HG02623 (cell line): ENCODE measurements at regions not wholly inside any gene's neighbourhood (a gene's known extent, or its start where the extent isn't known, plus 50 kb on each side); places are given as distances from the start of the nearest gene placed in this dataset.

ENCODE experiments used
- ATAC-seq: cut with Tn5 transposase; IDR thresholded peaks from one replicate; pipeline ENCODE4 v1.9.1; 2021; ENCODE audit warnings: moderate library complexity; ENCODE audit not compliant: unreplicated experiment

DNA sequence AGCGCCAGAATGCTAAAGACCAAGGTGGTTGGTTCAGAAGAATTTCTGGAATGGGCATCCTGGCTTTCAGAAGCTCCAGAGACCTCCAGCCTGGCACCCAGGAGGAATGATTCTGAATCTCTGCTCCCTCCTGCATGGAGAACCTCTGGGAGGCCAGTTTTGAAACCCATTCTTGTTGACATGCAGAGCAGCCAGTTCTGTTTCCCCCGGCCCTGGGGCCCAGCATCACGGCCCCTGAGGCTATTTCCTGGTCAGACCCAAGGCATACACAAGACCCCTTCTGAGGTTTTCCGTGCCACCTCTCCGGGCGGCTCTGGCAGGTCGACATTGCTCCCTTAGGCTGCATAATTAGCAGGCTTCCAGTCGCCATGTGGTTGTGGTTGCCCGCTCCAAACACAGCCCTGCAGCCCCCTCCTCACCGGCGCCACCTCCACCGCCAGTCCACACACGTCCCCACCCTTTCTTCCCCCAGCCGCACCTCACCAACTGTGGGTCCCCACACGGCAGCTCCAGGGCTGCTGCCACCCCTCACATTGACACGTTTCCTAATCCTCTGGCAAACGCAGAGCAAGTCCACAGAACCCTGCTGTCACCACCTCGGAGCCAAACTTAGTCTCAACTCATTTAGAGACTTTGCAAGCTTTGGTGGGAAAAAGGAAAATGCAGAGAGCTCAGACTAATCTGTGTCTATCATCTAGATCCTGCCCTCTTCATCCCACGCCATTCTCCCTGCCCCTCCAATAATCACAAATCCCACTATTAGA lies 367.1 kb downstream of the SOX9 start:
- ATAC-seq, result no peak

GRCh38 chr17:72488555-72489271 lies 367.9 kb downstream of the SOX9 start:
- no peak for ATAC-seq

DNA sequence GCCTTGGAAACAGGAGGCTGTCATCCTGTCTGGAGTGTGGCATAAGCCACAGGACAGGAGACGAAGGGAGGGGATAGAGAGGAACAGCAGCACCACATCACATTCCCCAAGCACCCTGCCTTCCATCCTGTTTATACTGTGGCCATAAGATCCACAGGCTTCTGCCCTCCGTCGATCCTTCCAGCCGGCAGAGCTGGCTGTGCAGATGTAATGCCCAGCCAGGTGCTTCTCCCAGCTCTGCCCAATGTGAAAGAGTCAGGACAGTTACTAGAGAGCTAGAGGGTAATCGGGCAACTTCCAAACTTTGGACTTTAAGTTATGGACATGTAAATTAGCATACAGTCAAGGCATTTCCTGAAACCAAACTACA lies 368.4 kb downstream of the SOX9 start:
- ATAC-seq, result no peak

- ATAC-seq, result no peak
Measured at GRCh38 chr17:72491102-72491501, 370.3 kb downstream of the SOX9 start.

GRCh38 chr17:72492494-72492893 lies 371.7 kb downstream of the SOX9 start:
- ATAC-seq, result no peak

DNA sequence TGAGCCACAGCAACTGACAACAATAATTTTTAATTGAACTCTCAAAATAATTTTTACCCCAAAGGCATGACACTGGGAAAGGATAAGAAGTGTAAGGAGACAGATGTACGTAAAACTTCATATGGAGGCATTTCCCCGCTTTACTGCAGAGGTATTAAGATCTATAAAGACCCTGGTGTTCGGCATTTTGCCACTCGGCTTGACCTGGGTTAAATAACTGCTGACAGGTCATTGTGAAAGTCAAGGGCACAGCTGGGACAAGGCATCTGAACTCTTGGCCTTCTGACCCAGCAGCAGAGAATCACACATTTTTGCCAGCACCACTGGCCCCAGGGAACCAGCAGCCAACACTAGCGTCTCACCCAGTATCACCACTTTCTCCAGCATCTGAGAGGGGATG lies 372.1 kb downstream of the SOX9 start:
- ATAC-seq, result no peak

- no peak for ATAC-seq
Measured at GRCh38 chr17:72494566-72494965, 373.7 kb downstream of the SOX9 start.

DNA sequence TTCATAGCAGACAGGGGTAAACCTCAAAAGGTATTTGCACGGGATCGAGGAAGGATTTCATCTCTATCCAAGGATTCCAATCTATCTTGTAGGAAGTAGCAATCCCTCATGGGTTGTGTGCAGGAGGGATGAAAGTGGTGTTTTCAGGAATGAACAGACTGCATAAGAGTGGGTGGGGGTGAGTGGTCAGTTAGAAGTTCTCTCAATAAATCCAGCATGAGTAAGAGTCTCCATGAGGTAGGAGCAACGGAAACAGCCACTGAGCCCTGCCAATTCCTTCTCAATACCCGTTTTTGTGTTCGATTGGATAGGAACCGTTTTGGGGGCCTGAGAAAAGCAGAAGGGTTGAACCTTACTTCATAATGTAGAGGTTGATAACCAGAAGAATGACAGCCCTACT lies 375.6 kb downstream of the SOX9 start:
- no peak for ATAC-seq

DNA sequence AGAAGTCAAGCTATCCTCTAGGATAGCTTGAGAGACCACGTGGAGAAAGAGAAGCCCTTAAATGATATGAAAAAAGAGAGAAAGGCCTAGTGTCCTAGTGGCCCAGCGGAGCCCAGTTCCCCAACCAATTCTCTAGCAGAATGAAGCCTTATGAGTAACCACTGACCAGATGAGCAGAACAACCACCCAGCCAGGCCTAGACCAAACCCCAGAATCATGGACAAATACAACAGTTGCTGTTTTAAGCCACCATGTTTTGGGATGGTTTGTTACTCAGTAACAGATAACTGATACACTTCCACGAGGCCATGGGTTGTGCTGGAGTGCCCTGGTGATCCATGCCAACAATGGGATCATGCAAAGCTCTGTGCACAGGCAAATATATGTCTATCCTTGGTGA lies 377.1 kb downstream of the SOX9 start:
- no peak for ATAC-seq

- ATAC-seq, result no peak
Measured at GRCh38 chr17:72498364-72499210, 377.8 kb downstream of the SOX9 start.

GRCh38 chr17:72501404-72502370 lies 380.9 kb downstream of the SOX9 start:
- ATAC-seq, result no peak

- ATAC-seq, result no peak
Measured at GRCh38 chr17:72502371-72503341, 381.8 kb downstream of the SOX9 start.

GRCh38 chr17:72503556-72503955 lies 382.7 kb downstream of the SOX9 start:
- no peak for ATAC-seq

GRCh38 chr17:72504783-72505182 lies 384.0 kb downstream of the SOX9 start:
- ATAC-seq, result no peak

DNA sequence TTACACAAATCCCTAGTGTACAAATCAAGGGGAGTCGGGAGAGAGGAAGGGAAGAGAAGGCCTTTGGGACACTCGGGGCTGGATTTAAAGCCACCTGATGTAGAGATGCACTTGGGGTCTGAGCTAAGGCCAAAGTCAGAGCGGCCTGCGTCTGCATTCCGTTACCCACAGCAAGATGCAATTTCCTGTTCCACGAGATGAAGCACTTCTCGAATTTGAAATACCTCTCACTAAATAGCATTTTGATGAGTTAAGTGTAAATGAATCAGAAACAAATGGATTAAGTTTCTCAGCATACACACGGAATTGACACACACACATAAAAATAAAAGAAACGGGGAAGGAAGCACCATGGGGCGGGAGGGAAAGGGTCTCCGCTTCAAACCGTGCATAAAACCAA lies 386.0 kb downstream of the SOX9 start:
- ATAC-seq, result no peak

DNA sequence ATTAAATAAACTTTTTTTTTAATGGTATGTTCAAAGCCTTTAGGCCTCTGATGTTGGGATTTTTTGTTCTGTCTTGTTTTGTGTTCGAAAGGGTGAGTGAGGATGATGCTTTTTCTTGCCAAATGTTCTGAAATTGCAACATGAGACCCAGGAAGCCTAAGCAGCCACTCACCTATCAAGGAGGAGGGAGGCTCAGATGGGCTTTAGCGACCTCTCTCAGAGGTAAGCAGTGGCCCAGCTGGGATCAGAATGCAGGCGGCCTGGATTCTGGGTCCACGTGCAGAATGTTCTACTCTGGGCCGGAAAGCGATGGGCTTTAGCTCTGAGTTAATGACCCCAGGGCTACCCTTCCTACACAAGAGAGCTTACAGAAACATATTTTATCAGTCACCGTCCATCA lies 386.6 kb downstream of the SOX9 start:
- ATAC-seq, result no peak

DNA sequence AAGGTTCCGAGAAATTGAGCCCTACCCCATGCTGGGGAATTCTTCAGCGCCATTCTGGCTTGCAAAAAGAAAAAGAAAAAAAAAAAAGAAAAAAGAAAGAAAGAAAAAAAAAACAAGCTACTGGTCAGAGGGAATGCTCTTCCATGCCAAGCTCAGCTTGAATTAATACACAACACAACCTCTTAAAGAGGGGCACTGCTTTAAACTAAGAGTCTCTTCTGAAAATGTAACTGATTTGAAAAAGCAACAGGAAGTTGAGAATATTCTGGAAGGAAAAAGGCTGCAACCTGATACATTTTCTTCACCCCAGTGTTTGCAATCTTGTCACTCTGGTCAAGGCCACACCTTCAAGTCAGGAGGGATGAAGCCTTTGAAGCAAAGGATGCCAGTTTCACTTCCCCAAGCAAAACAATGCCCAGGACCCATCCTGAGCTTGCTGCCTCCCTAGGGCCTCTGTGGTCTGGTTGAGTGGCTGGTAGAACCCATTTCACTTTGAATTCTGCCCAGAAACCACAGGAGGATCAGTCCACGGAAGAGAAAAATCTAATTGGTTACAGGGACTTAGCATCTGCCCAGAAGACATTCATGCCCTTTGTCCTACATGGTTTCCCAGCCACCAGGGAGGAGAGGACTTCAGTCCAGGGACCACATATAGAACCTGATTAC lies 389.7 kb downstream of the SOX9 start:
- peak; percentile 59 for ATAC-seq

DNA sequence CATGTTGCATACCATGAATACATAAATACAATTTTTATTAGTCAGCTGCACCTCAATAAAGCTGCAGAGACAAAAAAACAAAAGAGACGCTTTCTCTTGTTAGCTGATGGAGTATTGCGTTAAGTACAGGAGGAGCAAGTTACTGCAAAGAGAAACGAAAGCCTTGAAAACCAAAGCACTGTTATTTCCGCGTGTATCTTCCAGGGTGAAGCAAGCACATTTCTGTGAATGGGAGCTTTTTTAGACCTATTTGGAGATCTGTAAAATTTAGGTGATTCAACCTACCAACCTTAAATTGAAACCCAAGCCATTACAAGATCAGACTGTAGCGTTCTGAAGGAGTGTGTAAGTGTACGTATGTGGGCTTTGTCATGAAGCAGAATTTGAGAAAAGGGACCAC lies 390.4 kb downstream of the SOX9 start:
- ATAC-seq, result no peak

DNA sequence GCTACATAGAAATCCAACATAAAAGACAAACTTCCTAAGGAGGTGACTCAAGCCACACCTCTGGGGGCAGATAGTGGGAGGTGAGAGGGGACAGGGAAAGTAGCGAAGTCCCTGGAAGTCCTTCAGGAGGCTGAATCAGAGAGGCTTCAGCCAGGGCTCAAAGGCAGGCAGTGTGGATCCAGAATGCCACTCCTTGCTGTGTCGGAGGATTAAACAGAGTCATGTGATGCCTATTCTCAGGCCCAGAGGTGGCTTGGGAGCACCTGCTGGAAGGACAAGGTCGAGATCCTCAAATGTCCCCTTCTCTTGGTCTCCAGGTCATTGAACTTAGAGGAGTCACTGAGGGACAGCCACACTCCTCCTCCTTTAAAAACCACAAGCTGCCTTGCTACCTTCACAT lies 391.1 kb downstream of the SOX9 start:
- no peak for ATAC-seq
